ENCODE measurements at regions not wholly inside any gene's neighbourhood (a gene's known extent, or its start where the extent isn't known, plus 50 kb on each side); places are given as distances from the start of the nearest gene placed in this dataset.
"Not testable (repeated sequence)": the region's sequence is repeated elsewhere in the genome, so short reads cannot be mapped to it uniquely, and the experiment has no call there.

DNA sequence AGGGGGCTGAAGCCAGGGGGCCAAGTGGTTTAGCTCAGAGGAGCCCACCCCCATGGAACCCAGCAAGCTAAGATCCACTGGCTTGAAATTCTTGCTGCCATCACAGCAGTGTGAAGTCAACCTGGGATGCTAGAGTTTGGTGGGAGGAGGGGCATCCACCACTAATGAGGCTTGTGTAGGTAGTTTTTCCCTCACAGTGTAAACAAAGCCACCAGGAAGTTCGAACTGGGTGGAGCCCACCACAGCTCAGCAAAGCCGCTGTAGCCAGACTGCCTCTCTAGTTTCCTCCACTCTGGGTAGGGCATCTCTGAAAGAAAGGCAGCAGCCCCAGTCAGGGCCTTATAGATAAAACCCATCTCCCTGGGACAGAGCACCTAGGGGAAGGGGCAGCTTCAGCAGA lies 187.4 kb upstream of the CENPE start:
- TF ChIP-seq XRCC4 (IDR thresholded peaks at IDR 0.05; ENCODE audit: extremely low read depth, insufficient read depth, insufficient read length); ZNF583 (CRISPR knock-in tag; IDR thresholded peaks at IDR 0.05); NR2C2 (CRISPR knock-in tag; IDR thresholded peaks at IDR 0.05); NR2C2 (tag; IDR thresholded peaks at IDR 0.05): not testable (repeated sequence)

Measured in K562 (cell line).